Uterus (tissue), 2 donors: ENCODE measurements at regions not wholly inside any gene's neighbourhood (a gene's known extent, or its start where the extent isn't known, plus 50 kb on each side); places are given as distances from the start of the nearest gene placed in this dataset.

Source experiments
- CTCF ChIP-seq, 4 experiments: fragments of 200-600 bp in 2 of 4; fragments of 450-650 bp in 2 of 4; sonication (generic) in 2 of 4; IDR thresholded peaks; one replicate each; pipeline ENCODE4 v1.5.1; 2016 to 2019; ENCODE audit warnings: antibody characterized with exemption in 4 of 4, mild to moderate bottlenecking in 2 of 4, moderate library complexity in 1 of 4
- POLR2A ChIP-seq, 2 donors: fragments of 450-650 bp; IDR thresholded peaks; one replicate each; pipeline ENCODE4 v1.6.1; 2016; ENCODE audit warnings: antibody characterized with exemption in 2 of 2, mild to moderate bottlenecking in 1 of 2, moderate library complexity in 1 of 2

GRCh38 chr18:42473611-42474010, 518.6 kb downstream of the PIK3C3 start:
- no peak for TF ChIP-seq CTCF (IDR thresholded peaks at IDR 0.05)
- TF ChIP-seq POLR2A (IDR thresholded peaks at IDR 0.05): no peak
